Esophagus muscularis mucosa (tissue), 4 donors: ENCODE measurements at regions not wholly inside any gene's neighbourhood (a gene's known extent, or its start where the extent isn't known, plus 50 kb on each side); places are given as distances from the start of the nearest gene placed in this dataset.

ENCODE experiments used
- DNase-seq: peaks from one replicate; pipeline ENCODE4 v3.0.0-alpha.2; 2017; ENCODE audit errors: extremely low spot score
- H3K27ac ChIP-seq, 4 donors: fragments of 200-600 bp; sonication (generic); replicated peaks in 1 of 4; 1 replicate in 3 of 4; 2 replicates in 1 of 4; pipeline ENCODE4 v1.5.1; 2016 to 2019; ENCODE audit warnings: mild to moderate bottlenecking in 1 of 4
- H3K27me3 ChIP-seq, 4 donors: fragments of 200-600 bp; sonication (generic); one replicate each; pipeline versions ENCODE4 v1.5.1 to v1.6.0; 2016 to 2019
- H3K36me3 ChIP-seq, 4 donors: fragments of 200-600 bp; sonication (generic); one replicate each; pipeline ENCODE4 v1.5.1; 2016 to 2019
- H3K4me1 ChIP-seq, 4 donors: fragments of 200-600 bp; sonication (generic); one replicate each; pipeline ENCODE4 v1.5.1; 2016 to 2019
- H3K4me3 ChIP-seq, 4 donors: fragments of 200-600 bp; sonication (generic); 1 replicate in 2 of 4; 2 replicates in 2 of 4; pipeline ENCODE4 v1.5.1; 2016 to 2019; ENCODE audit warnings: mild to moderate bottlenecking in 4 of 4, moderate library complexity in 1 of 4
- H3K9me3 ChIP-seq, 4 donors: fragments of 200-600 bp; sonication (generic); 1 replicate in 3 of 4; 2 replicates in 1 of 4; pipeline ENCODE4 v1.5.1; 2016 to 2019
- EP300 ChIP-seq: sonication (generic); formaldehyde crosslinking; IDR thresholded peaks from one replicate; pipeline ENCODE4 v1.6.1; 2017; ENCODE audit warnings: antibody characterized with exemption
- POLR2A ChIP-seq: fragments of 450-650 bp; IDR thresholded peaks from one replicate; pipeline ENCODE4 v1.6.1; 2017; ENCODE audit warnings: antibody characterized with exemption, moderate library complexity, mild to moderate bottlenecking, low read depth
- POLR2AphosphoS5 ChIP-seq, 2 donors: sonication (generic); formaldehyde crosslinking; IDR thresholded peaks; one replicate each; pipeline ENCODE4 v1.6.1; 2017; ENCODE audit warnings: antibody characterized with exemption in 2 of 2
- WGBS: methylation state at CpG from one replicate; pipeline ENCODE4 v1.1.5; 2018; 5-methylcytosine and 5-hydroxymethylcytosine counted together
- intact Hi-C: fragments of 100-400 bp; cut with DNase I; formaldehyde crosslinking; loops from one replicate; pipeline ENCODE4 v1.15.1; 2023
- TF ChIP-seq, protein P1 (sequence below), 3 experiments: fragments of 200-600 bp in 2 of 3; fragments of 450-650 bp in 1 of 3; sonication (generic) in 2 of 3; IDR thresholded peaks; one replicate each; pipeline ENCODE4 v1.5.1; 2017 to 2019; ENCODE audit warnings: antibody characterized with exemption in 3 of 3, mild to moderate bottlenecking in 2 of 3, moderate library complexity in 1 of 3

DNA sequence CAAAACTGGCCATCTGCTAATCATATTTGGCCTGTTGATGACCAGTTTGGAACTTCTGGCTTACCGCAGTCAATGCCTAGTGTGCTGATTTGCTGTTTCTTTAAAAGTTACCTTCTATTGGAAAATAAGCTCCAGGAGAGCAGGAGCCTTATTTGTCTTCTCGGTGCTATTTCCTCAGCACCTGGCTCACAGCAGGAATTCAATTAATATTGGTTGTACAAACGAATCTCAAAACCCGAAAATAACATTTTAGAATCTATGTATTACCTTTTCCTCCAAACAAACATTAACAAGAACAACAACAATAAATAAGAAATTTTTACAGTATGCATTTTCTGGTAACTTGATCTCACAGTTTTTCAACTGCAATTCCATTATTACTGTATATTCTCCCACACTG is 1080.7 kb upstream of the MAP3K7 start:
- intact Hi-C loops = no loop called here
- no peak for DNase-seq
- WGBS = 90% methylated on average over 4 of the region's 4 CpGs
- no peaks in the 10 kb centered on the region for H3K27me3 ChIP-seq
- no peak overlapping the region for H3K27ac ChIP-seq
- TF ChIP-seq POLR2AphosphoS5 (IDR thresholded peaks at IDR 0.05) (no peak), EP300 (no peak), POLR2A (no peak)
- TF ChIP-seq, protein P1, sequence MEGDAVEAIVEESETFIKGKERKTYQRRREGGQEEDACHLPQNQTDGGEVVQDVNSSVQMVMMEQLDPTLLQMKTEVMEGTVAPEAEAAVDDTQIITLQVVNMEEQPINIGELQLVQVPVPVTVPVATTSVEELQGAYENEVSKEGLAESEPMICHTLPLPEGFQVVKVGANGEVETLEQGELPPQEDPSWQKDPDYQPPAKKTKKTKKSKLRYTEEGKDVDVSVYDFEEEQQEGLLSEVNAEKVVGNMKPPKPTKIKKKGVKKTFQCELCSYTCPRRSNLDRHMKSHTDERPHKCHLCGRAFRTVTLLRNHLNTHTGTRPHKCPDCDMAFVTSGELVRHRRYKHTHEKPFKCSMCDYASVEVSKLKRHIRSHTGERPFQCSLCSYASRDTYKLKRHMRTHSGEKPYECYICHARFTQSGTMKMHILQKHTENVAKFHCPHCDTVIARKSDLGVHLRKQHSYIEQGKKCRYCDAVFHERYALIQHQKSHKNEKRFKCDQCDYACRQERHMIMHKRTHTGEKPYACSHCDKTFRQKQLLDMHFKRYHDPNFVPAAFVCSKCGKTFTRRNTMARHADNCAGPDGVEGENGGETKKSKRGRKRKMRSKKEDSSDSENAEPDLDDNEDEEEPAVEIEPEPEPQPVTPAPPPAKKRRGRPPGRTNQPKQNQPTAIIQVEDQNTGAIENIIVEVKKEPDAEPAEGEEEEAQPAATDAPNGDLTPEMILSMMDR (IDR thresholded peaks at IDR 0.05) = no peak
- H3K36me3 ChIP-seq = no peaks in the 10 kb centered on the region
- H3K4me3 ChIP-seq = no peak overlapping the region
- H3K4me1 ChIP-seq = peaks cover 0 to 11% (median 0%) of the 10 kb centered on the region in 4 donors
- no peaks in the 10 kb centered on the region for H3K9me3 ChIP-seq

DNA sequence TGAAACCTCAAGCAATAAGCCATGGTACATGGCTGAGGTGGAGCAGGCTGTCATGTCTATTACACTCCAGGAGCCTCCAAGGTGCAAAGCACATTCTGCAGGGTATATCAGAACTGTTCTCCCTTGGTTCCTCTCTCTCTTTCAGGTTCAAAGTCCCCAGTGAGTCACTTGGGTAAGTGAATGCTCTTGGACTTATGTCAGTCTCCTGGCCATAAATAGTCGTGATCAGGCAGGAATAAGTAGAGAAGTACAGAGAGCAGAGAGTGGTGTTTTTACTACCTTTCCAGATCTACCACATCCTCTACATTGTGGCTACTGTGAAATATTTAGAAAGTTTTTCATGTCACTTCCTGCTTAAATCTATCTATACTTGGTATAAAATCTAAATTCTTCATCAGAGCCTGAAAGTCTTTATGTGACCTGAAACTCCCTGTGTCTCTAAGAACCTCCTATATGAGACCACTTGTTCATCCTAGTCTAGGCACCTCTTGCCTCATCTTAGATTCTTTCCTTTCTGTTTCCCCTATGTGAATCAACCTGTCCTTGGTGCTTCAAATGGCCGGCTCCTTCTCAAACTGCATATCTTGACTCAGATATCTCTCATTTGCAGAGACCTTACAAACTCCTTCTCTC is 1077.6 kb upstream of the MAP3K7 start:
- no peak for DNase-seq
- intact Hi-C loops = no loop called here
- no peak for TF ChIP-seq POLR2AphosphoS5 (IDR thresholded peaks at IDR 0.05)
- no peak for TF ChIP-seq EP300
- no peak for TF ChIP-seq POLR2A
- TF ChIP-seq, protein P1 (IDR thresholded peaks at IDR 0.05) = no peak
- H3K27ac ChIP-seq = no peak overlapping the region
- H3K4me1 ChIP-seq = peaks cover 0 to 4% (median 0%) of the 10 kb centered on the region in 4 donors
- H3K4me3 ChIP-seq = no peak overlapping the region
- WGBS = 90% methylated on average over 2 of the region's 2 CpGs
- H3K27me3 ChIP-seq = no peaks in the 10 kb centered on the region
- no peaks in the 10 kb centered on the region for H3K9me3 ChIP-seq
- H3K36me3 ChIP-seq = no peaks in the 10 kb centered on the region

DNA sequence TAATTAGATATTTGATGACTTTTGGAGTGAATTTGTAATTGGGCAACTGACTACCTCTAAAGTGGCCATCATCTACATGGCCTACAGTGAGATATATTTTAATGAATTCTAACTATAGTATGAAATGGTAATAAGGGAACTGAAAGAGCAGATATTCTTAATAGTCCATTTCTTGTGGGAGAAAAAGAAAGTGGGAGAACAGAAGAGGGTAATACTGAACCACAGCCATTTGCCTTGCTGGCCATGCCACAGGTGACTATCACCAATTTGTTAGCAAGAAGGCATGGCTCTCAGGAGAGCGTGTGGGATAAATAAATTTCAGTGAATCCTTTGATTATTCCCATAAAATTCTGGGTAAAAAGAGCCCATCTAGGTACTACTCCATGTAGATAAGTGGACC is 1074.0 kb upstream of the MAP3K7 start:
- Histone ChIP-seq H3K4me3 (no peak overlapping the region), H3K4me1 (no peaks in the 10 kb centered on the region), H3K27ac (no peak overlapping the region), H3K9me3 (no peaks in the 10 kb centered on the region), H3K36me3 (no peaks in the 10 kb centered on the region), H3K27me3 (no peaks in the 10 kb centered on the region)
- 46% methylated on average over 1 of the region's 1 CpG for WGBS
- DNase-seq = no peak
- intact Hi-C loops = no loop called here
- TF ChIP-seq POLR2A = no peak
- no peak for TF ChIP-seq EP300
- TF ChIP-seq POLR2AphosphoS5 (IDR thresholded peaks at IDR 0.05) = no peak
- TF ChIP-seq, protein P1 (IDR thresholded peaks at IDR 0.05) = no peak

DNA sequence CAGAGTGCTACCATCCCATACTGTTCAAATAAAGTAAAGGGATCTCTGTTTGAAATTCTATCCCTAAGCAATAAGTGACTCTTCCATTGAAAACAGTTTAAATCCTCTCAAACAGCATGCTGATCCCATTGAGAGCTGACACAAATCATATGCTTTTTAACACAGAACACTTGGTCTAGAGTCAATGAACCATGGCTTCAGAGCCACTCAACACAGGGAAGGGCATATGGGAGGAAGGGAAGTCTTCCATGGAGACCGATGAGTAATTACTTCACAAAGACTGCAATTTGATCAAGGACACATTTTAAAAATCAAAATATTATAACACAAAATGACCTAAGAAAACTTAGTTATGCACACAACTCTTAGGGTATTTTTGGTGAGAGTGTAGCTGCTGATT is 1073.0 kb upstream of the MAP3K7 start:
- H3K4me1 ChIP-seq = no peaks in the 10 kb centered on the region
- DNase-seq = no peak
- H3K27me3 ChIP-seq = peaks cover 0 to 5% (median 0%) of the 10 kb centered on the region in 4 donors
- intact Hi-C loops = no loop called here
- no peak overlapping the region for H3K4me3 ChIP-seq
- 79% methylated on average over 1 of the region's 1 CpG for WGBS
- no peak for TF ChIP-seq POLR2A
- TF ChIP-seq, protein P1 (IDR thresholded peaks at IDR 0.05) = no peak
- H3K27ac ChIP-seq = no peak overlapping the region
- H3K9me3 ChIP-seq = no peaks in the 10 kb centered on the region
- no peaks in the 10 kb centered on the region for H3K36me3 ChIP-seq

DNA sequence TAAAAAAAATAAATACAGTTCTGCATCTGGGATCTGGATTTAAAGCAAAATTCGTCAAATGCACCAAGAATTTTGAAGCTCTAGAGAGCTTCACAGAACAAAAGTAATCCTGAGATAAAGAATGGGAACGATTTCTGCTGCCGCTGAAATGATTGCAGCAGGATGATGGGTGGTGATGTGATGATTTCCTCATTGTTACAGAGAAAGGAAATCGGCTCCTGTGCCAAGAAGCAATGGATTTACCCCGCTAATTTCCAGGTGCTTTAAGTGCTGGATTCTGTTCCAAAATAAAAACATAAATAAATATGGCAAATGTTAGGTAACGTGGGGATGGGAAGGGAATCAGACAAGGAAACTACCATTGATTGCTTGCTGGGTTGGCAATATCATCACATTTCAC is 1067.9 kb upstream of the MAP3K7 start:
- Histone ChIP-seq H3K9me3 (no peaks in the 10 kb centered on the region), H3K27ac (no peak overlapping the region), H3K36me3 (no peaks in the 10 kb centered on the region), H3K4me1 (no peaks in the 10 kb centered on the region), H3K27me3 (peaks cover 0 to 5% (median 0%) of the 10 kb centered on the region in 4 donors), H3K4me3 (no peak overlapping the region)
- DNase-seq = no peak
- 49% methylated on average over 6 of the region's 6 CpGs for WGBS
- TF ChIP-seq EP300 (no peak), POLR2AphosphoS5 (IDR thresholded peaks at IDR 0.05) (no peak), POLR2A (no peak)
- TF ChIP-seq, protein P1 (IDR thresholded peaks at IDR 0.05) = no peak
- intact Hi-C loops = no loop called here
